Left renal cortex interstitium (tissue), 4 donors: ENCODE measurements at regions not wholly inside any gene's neighbourhood (a gene's known extent, or its start where the extent isn't known, plus 50 kb on each side); places are given as distances from the start of the nearest gene placed in this dataset.

Source experiments
- DNase-seq, 4 donors: peaks; one replicate each; pipeline ENCODE4 v3.0.0-alpha.2; 2013; ENCODE audit warnings: low read depth in 4 of 4, low spot score in 2 of 4, missing footprints in 1 of 4

DNA sequence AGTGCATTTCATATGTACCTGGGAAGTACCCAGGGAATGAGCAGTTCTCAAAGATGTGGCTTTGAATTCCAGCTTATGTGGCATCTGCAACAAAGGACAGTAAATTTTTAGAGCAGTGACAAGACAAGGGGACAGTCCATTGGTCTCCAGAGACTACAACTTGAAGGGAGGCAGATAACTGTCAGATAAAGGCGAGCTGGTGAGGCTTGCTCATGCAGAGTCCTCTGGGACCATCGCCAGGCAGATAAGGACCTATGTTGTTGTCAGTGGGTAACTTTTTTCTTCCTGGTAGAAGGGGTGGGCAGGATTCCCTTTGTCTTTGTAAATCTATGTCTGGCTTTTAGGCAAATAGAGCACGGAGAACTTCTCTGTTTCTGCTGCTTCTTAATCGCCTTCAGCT lies 120.2 kb downstream of the ICE1 start:
- DNase-seq: no peak

DNA sequence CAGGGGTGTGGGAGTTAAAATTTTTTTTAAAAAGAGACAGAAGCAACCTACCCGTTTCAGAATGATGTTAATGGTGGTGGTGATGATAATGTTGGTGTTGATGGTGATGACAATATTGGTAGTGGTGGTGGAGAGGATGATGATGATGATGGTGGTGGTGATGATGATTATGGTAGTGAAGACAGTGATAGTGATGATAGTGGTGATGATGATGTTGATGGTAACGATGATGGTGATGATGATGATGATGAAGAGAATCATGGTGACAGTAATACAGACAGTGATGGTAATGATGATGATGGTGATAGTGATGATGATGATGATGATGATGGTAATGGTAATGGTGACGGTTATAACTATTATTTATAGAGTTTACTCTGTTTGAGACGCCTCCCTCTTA lies 117.6 kb downstream of the ICE1 start:
- DNase-seq: no peak
